PC-9 (cell line): ENCODE measurements at regions not wholly inside any gene's neighbourhood (a gene's known extent, or its start where the extent isn't known, plus 50 kb on each side); places are given as distances from the start of the nearest gene placed in this dataset.

ENCODE experiments used
- BruUV-seq: library from RNA; stranded (reverse); fragments of 400-500 nt; replicated peaks from 2 replicates; lab custom pipeline; 2021; lab: Mats Ljungman, UMichigan
- CTCF ChIA-PET: fragments of 300-600 bp; sonication (Branson Sonifier 250); formaldehyde crosslinking; loops from one replicate; lab custom pipeline; 2022; ENCODE audit warnings: antibody characterized with exemption; lab: Charles Lee
- POLR2A ChIA-PET: fragments of 300-600 bp; sonication (Branson Sonifier 250); formaldehyde crosslinking; loops from one replicate; lab custom pipeline; 2022; ENCODE audit warnings: antibody characterized with exemption; ENCODE audit not compliant: unreplicated experiment; lab: Charles Lee
- DNase-seq, 2 experiments: peaks; one replicate each; pipeline versions ENCODE4 v3.0.0 to v3.0.0-alpha.2; 2015 to 2022; ENCODE audit warnings: mixed read lengths in 1 of 2
- H2AFZ ChIP-seq: fragments of 200-600 bp; sonication (generic); 2 replicates; pipeline ENCODE4 v1.8.1; 2017; ENCODE audit warnings: antibody characterized with exemption
- H3F3A ChIP-seq: fragments of 200-600 bp; sonication (generic); 2 replicates; pipeline ENCODE4 v1.8.1; 2017; ENCODE audit warnings: antibody characterized with exemption, mild to moderate bottlenecking, low read depth; ENCODE audit not compliant: insufficient read depth
- H3K27ac ChIP-seq: fragments of 200-600 bp; sonication (generic); 2 replicates; pipeline ENCODE4 v1.6.1; 2016; ENCODE audit warnings: mixed run types
- H3K27me3 ChIP-seq: fragments of 200-600 bp; sonication (generic); 2 replicates; pipeline ENCODE4 v1.6.1; 2016; ENCODE audit warnings: low read depth, mixed run types; ENCODE audit not compliant: insufficient read depth
- H3K36me3 ChIP-seq: fragments of 200-600 bp; sonication (generic); 2 replicates; pipeline ENCODE4 v1.6.1; 2016; ENCODE audit warnings: low read depth, mixed run types
- H3K4me1 ChIP-seq: fragments of 200-600 bp; sonication (generic); replicated peaks from 2 replicates; pipeline ENCODE4 v1.6.1; 2016; ENCODE audit warnings: mixed run types; ENCODE audit not compliant: insufficient read depth
- H3K4me2 ChIP-seq: fragments of 200-600 bp; sonication (generic); 2 replicates; pipeline ENCODE4 v1.6.1; 2017; ENCODE audit warnings: mixed run types
- H3K4me3 ChIP-seq: fragments of 200-600 bp; sonication (generic); 2 replicates; pipeline ENCODE4 v1.6.1; 2016; ENCODE audit warnings: mixed run types
- H3K79me2 ChIP-seq: fragments of 200-600 bp; sonication (generic); 2 replicates; pipeline ENCODE4 v1.6.1; 2017; ENCODE audit warnings: low read depth, mixed run types
- H3K9me2 ChIP-seq: fragments of 200-600 bp; sonication (generic); 2 replicates; pipeline ENCODE4 v1.8.1; 2017; ENCODE audit warnings: mild to moderate bottlenecking; ENCODE audit not compliant: insufficient read depth
- H3K9me3 ChIP-seq: fragments of 200-600 bp; sonication (generic); 2 replicates; pipeline ENCODE4 v1.8.1; 2016; ENCODE audit warnings: low read depth; ENCODE audit not compliant: insufficient read depth
- H4K20me1 ChIP-seq: fragments of 200-600 bp; sonication (generic); 2 replicates; pipeline ENCODE4 v1.8.1; 2017; ENCODE audit not compliant: insufficient read depth
- CTCF ChIP-seq: fragments of 200-600 bp; sonication (generic); conservative IDR thresholded peaks from 2 replicates; pipeline ENCODE4 v1.6.1; 2017; ENCODE audit warnings: mixed run types, antibody characterized with exemption, mild to moderate bottlenecking, moderate library complexity
- EZH2 ChIP-seq: fragments of 200-600 bp; sonication (generic); IDR thresholded peaks from 2 replicates; pipeline ENCODE4 v1.8.0; 2017; ENCODE audit warnings: antibody characterized with exemption, low read depth
- intact Hi-C: fragments of 100-400 bp; cut with micrococcal nuclease; formaldehyde crosslinking; loops from one replicate; pipeline ENCODE4 v1.10.0; 2022; ENCODE audit not compliant: unreplicated experiment

- H2AFZ ChIP-seq, result no peak overlapping the region
- H3K27me3 ChIP-seq, result no peaks in the 10 kb centered on the region
- no peaks in the 10 kb centered on the region for H3K36me3 ChIP-seq
- H4K20me1 ChIP-seq, result no peaks in the 10 kb centered on the region
- H3K4me1 ChIP-seq, result peaks cover 13% of the 10 kb centered on the region
- H3F3A ChIP-seq, result no peaks in the 10 kb centered on the region
- H3K4me2 ChIP-seq, result no peak overlapping the region
- no peak for DNase-seq
- no peak overlapping the region for H3K27ac ChIP-seq
- no peaks in the 10 kb centered on the region for H3K9me2 ChIP-seq
- no peaks in the 10 kb centered on the region for H3K9me3 ChIP-seq
- ChIA-PET CTCF (no interaction called here), POLR2A (no interaction called here)
- intact Hi-C loops, result no loop called here
- no TSS peak for BruUV-seq
- TF ChIP-seq CTCF, result no peak
- no peak for TF ChIP-seq EZH2
- no peaks in the 10 kb centered on the region for H3K79me2 ChIP-seq
- H3K4me3 ChIP-seq, result no peak overlapping the region
These were observed 54.2 kb upstream of the CLDN5 start for GRCh38 chr22:19578180-19579004.

GRCh38 chr22:19579115-19579811, 55.1 kb upstream of the CLDN5 start:
- no peak for TF ChIP-seq CTCF
- TF ChIP-seq EZH2, result no peak
- no peaks in the 10 kb centered on the region for H3K27me3 ChIP-seq
- H4K20me1 ChIP-seq, result no peaks in the 10 kb centered on the region
- no peaks in the 10 kb centered on the region for H3K36me3 ChIP-seq
- H3K27ac ChIP-seq, result no peak overlapping the region
- intact Hi-C loops, result no loop called here
- H3K4me3 ChIP-seq, result no peak overlapping the region
- H2AFZ ChIP-seq, result no peak overlapping the region
- H3F3A ChIP-seq, result no peaks in the 10 kb centered on the region
- H3K79me2 ChIP-seq, result no peaks in the 10 kb centered on the region
- no peaks in the 10 kb centered on the region for H3K9me2 ChIP-seq
- H3K4me2 ChIP-seq, result no peak overlapping the region
- DNase-seq, result no peak
- H3K9me3 ChIP-seq, result no peaks in the 10 kb centered on the region
- peaks cover 13% of the 10 kb centered on the region for H3K4me1 ChIP-seq
- no TSS peak for BruUV-seq
- ChIA-PET CTCF (interaction anchor here (0.6 kb wide), 1 partner anchor 288 kb away, joined by 16 read pairs; the partner anchor contains the start of gene CLTCL1), POLR2A (no interaction called here)

GRCh38 chr22:19579880-19580279, 55.7 kb upstream of the CLDN5 start:
- no peaks in the 10 kb centered on the region for H3K36me3 ChIP-seq
- ChIA-PET CTCF (no interaction called here), POLR2A (no interaction called here)
- H4K20me1 ChIP-seq, result no peaks in the 10 kb centered on the region
- intact Hi-C loops, result no loop called here
- no TSS peak for BruUV-seq
- no peak for DNase-seq
- H3K4me3 ChIP-seq, result no peak overlapping the region
- no peak overlapping the region for H2AFZ ChIP-seq
- no peak overlapping the region for H3K27ac ChIP-seq
- H3K79me2 ChIP-seq, result no peaks in the 10 kb centered on the region
- no peak overlapping the region for H3K4me2 ChIP-seq
- no peaks in the 10 kb centered on the region for H3K9me3 ChIP-seq
- no peaks in the 10 kb centered on the region for H3K9me2 ChIP-seq
- no peaks in the 10 kb centered on the region for H3K27me3 ChIP-seq
- H3K4me1 ChIP-seq, result peaks cover 13% of the 10 kb centered on the region
- no peak for TF ChIP-seq CTCF
- TF ChIP-seq EZH2, result no peak
- H3F3A ChIP-seq, result no peaks in the 10 kb centered on the region
